Gastroesophageal sphincter (tissue), 3 donors: ENCODE measurements at regions not wholly inside any gene's neighbourhood (a gene's known extent, or its start where the extent isn't known, plus 50 kb on each side); places are given as distances from the start of the nearest gene placed in this dataset.

Source experiments
- CTCF ChIP-seq, 4 experiments: fragments of 200-600 bp in 2 of 4; fragments of 450-650 bp in 2 of 4; sonication (generic) in 1 of 4; IDR thresholded peaks; one replicate each; pipeline ENCODE4 v1.5.1; 2017 to 2019; ENCODE audit warnings: antibody characterized with exemption in 4 of 4, mild to moderate bottlenecking in 2 of 4, moderate library complexity in 2 of 4
- EP300 ChIP-seq: sonication (generic); formaldehyde crosslinking; IDR thresholded peaks from one replicate; pipeline ENCODE4 v1.6.1; 2017; ENCODE audit warnings: antibody characterized with exemption, mild to moderate bottlenecking
- POLR2A ChIP-seq, 2 donors: fragments of 450-650 bp; IDR thresholded peaks; one replicate each; pipeline ENCODE4 v1.6.1; 2017; ENCODE audit warnings: antibody characterized with exemption in 2 of 2, mild to moderate bottlenecking in 2 of 2, moderate library complexity in 1 of 2
- POLR2AphosphoS5 ChIP-seq: sonication (generic); formaldehyde crosslinking; IDR thresholded peaks from one replicate; pipeline ENCODE4 v1.6.1; 2017; ENCODE audit warnings: antibody characterized with exemption

DNA sequence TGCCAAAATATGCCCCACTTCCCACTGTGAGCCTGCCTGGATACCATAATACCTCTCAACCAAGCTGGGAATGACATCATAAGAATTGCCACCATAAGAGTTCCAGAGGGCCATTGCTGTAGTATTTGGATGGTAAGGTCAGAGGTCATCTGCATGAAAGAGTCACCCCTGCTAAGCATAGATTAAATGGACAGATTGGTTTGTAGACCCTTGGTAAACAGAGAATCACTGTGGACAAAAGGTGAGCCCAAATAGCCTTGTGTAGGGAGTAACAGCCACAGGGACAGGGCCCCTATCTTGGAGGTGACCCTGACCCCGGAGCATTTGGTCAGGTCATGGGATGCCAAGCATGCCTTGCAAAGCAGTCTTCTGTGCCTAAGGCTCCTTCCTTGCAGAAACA lies 129.7 kb downstream of the GPAM start:
- no peak for TF ChIP-seq CTCF (IDR thresholded peaks at IDR 0.05)
- TF ChIP-seq POLR2AphosphoS5, result no peak
- no peak for TF ChIP-seq POLR2A (IDR thresholded peaks at IDR 0.05)
- TF ChIP-seq EP300, result no peak
